Sigmoid colon (tissue), 3 donors: ENCODE measurements at regions not wholly inside any gene's neighbourhood (a gene's known extent, or its start where the extent isn't known, plus 50 kb on each side); places are given as distances from the start of the nearest gene placed in this dataset.

Experiments used
- POLR2A ChIP-seq, 2 donors: fragments of 450-650 bp; IDR thresholded peaks; one replicate each; pipeline ENCODE4 v1.6.1; 2016; ENCODE audit warnings: antibody characterized with exemption in 2 of 2, mild to moderate bottlenecking in 2 of 2, moderate library complexity in 2 of 2
- TF ChIP-seq, protein P1 (sequence below), 4 experiments: fragments of 450-650 bp in 3 of 4; fragments of 200-600 bp in 1 of 4; IDR thresholded peaks; one replicate each; pipeline ENCODE4 v1.5.1; 2016 to 2019; ENCODE audit warnings: antibody characterized with exemption in 4 of 4, mild to moderate bottlenecking in 3 of 4, moderate library complexity in 2 of 4

DNA sequence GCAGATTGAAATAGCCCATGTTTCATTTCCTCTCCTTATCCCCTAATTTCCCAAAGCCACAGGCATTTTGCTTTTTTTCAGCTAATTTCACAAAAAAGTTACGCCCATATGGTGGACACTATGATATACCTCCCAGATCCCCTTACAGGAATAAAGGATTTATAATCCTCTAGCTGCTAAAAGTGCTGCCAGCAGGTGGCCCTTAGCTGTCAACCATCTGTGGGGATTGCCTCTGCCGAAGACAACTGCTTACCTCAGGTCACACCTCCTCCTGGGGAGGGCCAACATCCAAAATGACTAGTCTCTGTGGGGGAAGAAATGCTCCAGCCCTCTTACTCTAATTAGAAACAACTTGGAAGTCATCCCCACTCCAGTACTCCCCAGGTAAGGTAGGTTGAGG, 61.0 kb upstream of the EPB41L3 start:
- TF ChIP-seq POLR2A (IDR thresholded peaks at IDR 0.05): no peak
- TF ChIP-seq, protein P1, sequence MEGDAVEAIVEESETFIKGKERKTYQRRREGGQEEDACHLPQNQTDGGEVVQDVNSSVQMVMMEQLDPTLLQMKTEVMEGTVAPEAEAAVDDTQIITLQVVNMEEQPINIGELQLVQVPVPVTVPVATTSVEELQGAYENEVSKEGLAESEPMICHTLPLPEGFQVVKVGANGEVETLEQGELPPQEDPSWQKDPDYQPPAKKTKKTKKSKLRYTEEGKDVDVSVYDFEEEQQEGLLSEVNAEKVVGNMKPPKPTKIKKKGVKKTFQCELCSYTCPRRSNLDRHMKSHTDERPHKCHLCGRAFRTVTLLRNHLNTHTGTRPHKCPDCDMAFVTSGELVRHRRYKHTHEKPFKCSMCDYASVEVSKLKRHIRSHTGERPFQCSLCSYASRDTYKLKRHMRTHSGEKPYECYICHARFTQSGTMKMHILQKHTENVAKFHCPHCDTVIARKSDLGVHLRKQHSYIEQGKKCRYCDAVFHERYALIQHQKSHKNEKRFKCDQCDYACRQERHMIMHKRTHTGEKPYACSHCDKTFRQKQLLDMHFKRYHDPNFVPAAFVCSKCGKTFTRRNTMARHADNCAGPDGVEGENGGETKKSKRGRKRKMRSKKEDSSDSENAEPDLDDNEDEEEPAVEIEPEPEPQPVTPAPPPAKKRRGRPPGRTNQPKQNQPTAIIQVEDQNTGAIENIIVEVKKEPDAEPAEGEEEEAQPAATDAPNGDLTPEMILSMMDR (IDR thresholded peaks at IDR 0.05): no peak
